HAP-1 (cell line): ENCODE measurements at regions not wholly inside any gene's neighbourhood (a gene's known extent, or its start where the extent isn't known, plus 50 kb on each side); places are given as distances from the start of the nearest gene placed in this dataset.

Experiments used
- DNase-seq, 2 experiments: peaks; one replicate each; pipeline ENCODE4 v3.0.0-alpha.2; 2016 to 2020; ENCODE audit warnings: low spot score in 2 of 2
- H3K27me3 ChIP-seq: fragments of 250-450 bp; sonication (Bioruptor Pico); 2 replicates; pipeline ENCODE4 v1.5.1; 2020; ENCODE audit warnings: low read depth, mild to moderate bottlenecking, moderate library complexity
- H3K36me3 ChIP-seq: fragments of 250-450 bp; sonication (Bioruptor Pico); replicated peaks from 2 replicates; pipeline ENCODE4 v1.5.1; 2020; ENCODE audit warnings: mild to moderate bottlenecking
- H3K4me1 ChIP-seq: fragments of 250-450 bp; sonication (Bioruptor Pico); 2 replicates; pipeline ENCODE4 v1.5.1; 2020; ENCODE audit warnings: mild to moderate bottlenecking
- H3K4me3 ChIP-seq: fragments of 250-450 bp; sonication (Bioruptor Pico); 2 replicates; pipeline ENCODE4 v1.5.1; 2020; ENCODE audit warnings: mild to moderate bottlenecking, moderate library complexity
- H3K9me3 ChIP-seq: fragments of 250-450 bp; sonication (Bioruptor Pico); 2 replicates; pipeline ENCODE4 v1.5.1; 2020; ENCODE audit warnings: mild to moderate bottlenecking, moderate library complexity
- in situ Hi-C: fragments of 300-500 bp; cut with MboI; formaldehyde crosslinking; loops from 3 replicates; pipeline ENCODE4 v1.14.3; 2020; ENCODE audit warnings: low sequenced_read_pairs, inconsistent platforms, mixed read lengths

DNA sequence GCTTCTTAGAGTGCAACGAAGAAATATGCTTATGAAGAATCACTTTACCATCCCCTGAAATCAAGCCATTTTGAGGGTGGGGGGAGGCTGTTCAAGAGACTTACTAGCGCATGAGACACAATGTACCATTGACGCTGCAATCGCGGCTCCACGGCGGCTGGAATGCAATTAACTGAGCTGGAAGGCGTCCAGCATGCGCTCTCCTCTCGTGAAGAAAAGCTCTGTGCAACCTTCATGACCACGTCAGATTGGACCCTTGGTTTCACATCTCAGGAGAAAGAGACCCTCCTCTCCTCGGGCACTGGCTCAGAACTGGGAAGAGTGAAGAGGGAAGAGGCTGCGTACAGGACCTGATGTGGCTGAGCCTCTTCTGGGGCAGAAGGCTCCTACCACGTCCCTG, 138.5 kb upstream of the IRX2 start:
- DNase-seq, result no peak
- H3K36me3 ChIP-seq, result no peaks in the 10 kb centered on the region
- in situ Hi-C loops, result no loop called here
- no peaks in the 10 kb centered on the region for H3K27me3 ChIP-seq
- no peak overlapping the region for H3K4me3 ChIP-seq
- peaks cover 3% of the 10 kb centered on the region; the same call in 1 of the 2 replicates for H3K4me1 ChIP-seq
- no peaks in the 10 kb centered on the region; the same call in 1 of the 2 replicates for H3K9me3 ChIP-seq

GRCh38 chr5:2888520-2889060, 137.1 kb upstream of the IRX2 start:
- H3K9me3 ChIP-seq, result no peaks in the 10 kb centered on the region; the same call in 1 of the 2 replicates
- in situ Hi-C loops, result no loop called here
- H3K4me3 ChIP-seq, result no peak overlapping the region

GRCh38 chr5:2887481-2888348, 136.2 kb upstream of the IRX2 start:
- no peak for DNase-seq
- in situ Hi-C loops, result no loop called here
- no peaks in the 10 kb centered on the region for H3K27me3 ChIP-seq
- H3K4me3 ChIP-seq, result no peak overlapping the region
- H3K9me3 ChIP-seq, result no peaks in the 10 kb centered on the region; the same call in 1 of the 2 replicates
- no peaks in the 10 kb centered on the region for H3K36me3 ChIP-seq
- peaks cover 3% of the 10 kb centered on the region; the same call in 1 of the 2 replicates for H3K4me1 ChIP-seq

More at GRCh38 chr5:2888520-2889060, 137.1 kb upstream of the IRX2 start:
- Histone ChIP-seq H3K36me3 (no peaks in the 10 kb centered on the region), H3K27me3 (no peaks in the 10 kb centered on the region), H3K4me1 (peaks cover 3% of the 10 kb centered on the region; the same call in 1 of the 2 replicates)
- no peak for DNase-seq

- Histone ChIP-seq H3K36me3 (no peaks in the 10 kb centered on the region), H3K27me3 (no peaks in the 10 kb centered on the region), H3K9me3 (no peaks in the 10 kb centered on the region; the same call in 1 of the 2 replicates), H3K4me3 (no peak overlapping the region), H3K4me1 (peaks cover 3% of the 10 kb centered on the region; the same call in 1 of the 2 replicates)
- in situ Hi-C loops, result no loop called here
- peak; percentile 64 to 67 for DNase-seq
Observed at GRCh38 chr5:2886531-2886930, 135.1 kb upstream of the IRX2 start.

DNA sequence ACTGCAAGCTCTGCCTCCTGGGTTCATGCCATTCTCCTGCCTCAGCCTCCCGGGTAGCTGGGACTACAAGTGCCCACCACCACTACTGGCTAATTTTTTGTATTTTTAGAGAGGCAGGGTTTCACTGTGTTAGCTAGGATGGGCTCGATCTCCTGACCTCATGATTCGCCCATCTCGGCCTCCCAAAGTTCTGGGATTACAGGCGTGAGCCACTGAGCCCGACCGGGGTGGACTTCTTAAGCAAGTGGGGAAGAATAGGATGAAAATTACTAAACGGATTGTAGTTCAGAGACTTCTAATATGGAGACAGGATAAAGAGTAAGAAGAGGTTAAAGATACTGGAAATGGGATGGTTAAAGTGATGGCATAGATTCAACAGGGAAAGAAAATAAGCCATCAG, 132.3 kb upstream of the IRX2 start:
- Histone ChIP-seq H3K36me3 (no peaks in the 10 kb centered on the region), H3K4me3 (no peak overlapping the region), H3K27me3 (no peaks in the 10 kb centered on the region), H3K9me3 (peaks cover 8% of the 10 kb centered on the region; the same call in 1 of the 2 replicates), H3K4me1 (peaks cover 3% of the 10 kb centered on the region; the same call in 1 of the 2 replicates)
- DNase-seq, result no peak
- in situ Hi-C loops, result no loop called here

DNA sequence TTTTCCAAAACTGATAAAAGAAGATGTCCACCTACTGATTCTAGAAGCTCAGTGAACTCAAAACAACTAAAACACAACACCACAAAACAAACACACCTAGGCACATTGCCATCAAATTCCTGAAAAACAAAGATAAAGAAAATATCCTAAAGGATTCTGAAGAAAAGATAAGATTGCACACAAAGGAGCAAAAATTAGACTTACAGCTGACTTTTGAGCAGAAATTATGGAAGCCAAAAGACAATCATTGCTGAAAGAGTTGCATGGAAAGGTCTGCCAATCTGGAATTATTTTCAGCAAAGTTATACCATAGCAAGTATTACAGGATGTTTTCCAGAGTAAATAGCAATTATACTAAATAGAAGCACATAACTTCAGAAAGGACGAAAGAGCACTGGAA, 128.2 kb upstream of the IRX2 start:
- Histone ChIP-seq H3K4me3 (no peak overlapping the region), H3K36me3 (no peaks in the 10 kb centered on the region), H3K27me3 (no peaks in the 10 kb centered on the region), H3K4me1 (no peaks in the 10 kb centered on the region), H3K9me3 (peaks cover 8% of the 10 kb centered on the region; the same call in 1 of the 2 replicates)
- in situ Hi-C loops, result no loop called here
- no peak for DNase-seq

DNA sequence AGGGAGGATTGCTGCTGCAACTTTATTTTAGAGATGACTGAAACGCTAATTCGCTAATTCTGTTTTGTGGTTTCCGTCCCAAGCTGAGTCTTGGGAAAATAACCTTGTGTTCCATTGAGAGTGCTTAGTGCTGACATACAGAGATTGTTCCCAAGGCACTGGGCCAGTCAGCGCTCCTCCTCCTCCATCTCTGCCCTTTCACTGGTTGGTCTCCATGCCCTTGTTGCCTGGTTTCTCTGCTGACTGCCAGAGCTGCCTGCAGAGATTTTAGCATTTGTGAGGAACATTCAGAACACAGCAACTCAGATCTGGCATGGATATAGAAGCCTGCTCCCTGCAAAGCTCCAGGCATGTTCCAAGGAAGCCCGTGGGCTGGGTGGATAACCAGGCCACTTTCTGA, 126.0 kb upstream of the IRX2 start:
- Histone ChIP-seq H3K27me3 (no peaks in the 10 kb centered on the region), H3K36me3 (no peaks in the 10 kb centered on the region), H3K4me1 (no peaks in the 10 kb centered on the region), H3K9me3 (peaks cover 8% of the 10 kb centered on the region; the same call in 1 of the 2 replicates), H3K4me3 (no peak overlapping the region)
- DNase-seq, result no peak
- in situ Hi-C loops, result no loop called here

GRCh38 chr5:2876183-2876582, 124.7 kb upstream of the IRX2 start:
- H3K36me3 ChIP-seq, result no peaks in the 10 kb centered on the region
- no peaks in the 10 kb centered on the region for H3K27me3 ChIP-seq
- in situ Hi-C loops, result no loop called here
- H3K4me1 ChIP-seq, result no peaks in the 10 kb centered on the region
- no peak for DNase-seq
- H3K4me3 ChIP-seq, result no peak overlapping the region
- H3K9me3 ChIP-seq, result peaks cover 8% of the 10 kb centered on the region; the same call in 1 of the 2 replicates

DNA sequence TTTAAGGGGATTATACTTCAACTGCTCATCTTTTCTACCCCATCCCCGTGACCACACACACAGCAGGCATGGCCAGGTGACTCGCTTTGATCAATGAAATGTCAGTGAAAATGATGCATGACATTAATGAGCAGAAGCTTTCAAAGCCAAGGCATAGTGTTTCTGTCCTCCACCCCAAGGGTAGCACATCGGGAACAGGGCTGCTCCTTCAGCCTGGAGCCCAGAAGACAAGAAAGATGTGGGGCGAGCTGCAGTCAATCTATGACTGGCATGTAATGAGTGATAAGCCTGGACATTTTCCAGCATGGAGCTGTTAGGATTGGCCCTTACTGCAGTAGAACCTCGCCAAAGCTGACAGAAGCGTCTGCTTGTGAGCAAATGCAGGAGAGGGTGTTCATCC, 122.6 kb upstream of the IRX2 start:
- H3K4me3 ChIP-seq, result no peak overlapping the region
- H3K36me3 ChIP-seq, result no peaks in the 10 kb centered on the region
- in situ Hi-C loops, result no loop called here
- no peaks in the 10 kb centered on the region for H3K27me3 ChIP-seq
- H3K4me1 ChIP-seq, result no peaks in the 10 kb centered on the region
- H3K9me3 ChIP-seq, result no peaks in the 10 kb centered on the region; the same call in 1 of the 2 replicates
- DNase-seq, result no peak

DNA sequence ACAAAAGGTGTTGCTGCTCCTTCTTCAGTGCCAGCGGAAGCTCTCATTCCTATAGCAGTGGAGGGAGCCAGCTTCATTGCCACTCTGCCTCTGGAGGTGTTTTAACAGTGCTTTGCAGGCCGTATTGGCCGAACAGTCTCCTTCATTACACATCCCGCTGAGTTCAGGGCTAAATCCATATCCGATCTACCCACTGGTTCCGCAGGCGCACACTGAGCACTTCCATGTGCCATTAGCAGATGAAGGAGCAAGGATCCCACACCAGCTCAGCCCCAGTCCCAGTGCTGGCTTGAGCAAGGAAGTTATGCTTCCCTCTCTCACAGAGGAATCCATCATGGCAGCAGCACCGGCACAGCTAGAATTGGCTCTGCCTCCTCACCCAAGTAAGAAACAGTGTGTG, 121.2 kb upstream of the IRX2 start:
- Histone ChIP-seq H3K27me3 (no peaks in the 10 kb centered on the region), H3K36me3 (no peaks in the 10 kb centered on the region), H3K4me3 (no peak overlapping the region), H3K9me3 (no peaks in the 10 kb centered on the region), H3K4me1 (no peaks in the 10 kb centered on the region)
- in situ Hi-C loops, result no loop called here
- no peak for DNase-seq

GRCh38 chr5:2871282-2871681, 119.8 kb upstream of the IRX2 start:
- H3K27me3 ChIP-seq, result no peaks in the 10 kb centered on the region
- no peak for DNase-seq
- in situ Hi-C loops, result no loop called here
- H3K4me3 ChIP-seq, result no peak overlapping the region
- no peaks in the 10 kb centered on the region for H3K36me3 ChIP-seq
- H3K9me3 ChIP-seq, result no peaks in the 10 kb centered on the region
- H3K4me1 ChIP-seq, result no peaks in the 10 kb centered on the region

- in situ Hi-C loops, result no loop called here
- no peak overlapping the region for H3K4me3 ChIP-seq
- no peaks in the 10 kb centered on the region for H3K36me3 ChIP-seq
- no peak for DNase-seq
- no peaks in the 10 kb centered on the region for H3K27me3 ChIP-seq
- H3K4me1 ChIP-seq, result no peaks in the 10 kb centered on the region
- no peaks in the 10 kb centered on the region for H3K9me3 ChIP-seq
Observed at GRCh38 chr5:2869471-2869870, 118.0 kb upstream of the IRX2 start.

DNA sequence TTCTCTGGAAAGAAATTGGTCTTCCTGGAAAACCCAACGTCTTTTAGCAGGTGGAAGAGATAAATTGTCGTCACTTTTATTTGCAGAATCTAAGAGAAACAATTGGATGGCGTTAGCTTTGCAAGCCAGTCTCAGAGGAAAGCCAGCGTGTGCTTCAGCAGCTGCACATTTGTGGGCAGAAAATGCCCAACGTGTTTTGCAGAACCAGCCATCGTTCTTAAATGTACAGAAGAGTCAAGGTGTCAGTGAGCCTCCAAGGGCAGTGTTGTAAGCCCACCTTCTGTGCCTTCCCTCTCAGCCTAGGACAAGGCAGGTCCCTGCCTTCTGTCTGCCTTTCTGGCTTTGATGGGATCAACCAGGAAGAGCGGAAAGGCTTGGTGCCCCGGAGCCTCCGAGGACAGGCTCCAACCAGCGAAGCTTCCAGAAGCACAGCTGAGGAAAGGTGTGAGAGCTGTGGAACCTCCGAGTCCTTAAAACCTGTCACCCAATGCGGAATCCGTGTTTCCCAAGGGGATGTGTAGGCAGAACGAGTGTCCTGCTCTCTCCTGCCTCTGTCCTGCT, 116.0 kb upstream of the IRX2 start:
- no peaks in the 10 kb centered on the region for H3K4me1 ChIP-seq
- H3K4me3 ChIP-seq, result no peak overlapping the region
- no peaks in the 10 kb centered on the region for H3K27me3 ChIP-seq
- in situ Hi-C loops, result no loop called here
- no peaks in the 10 kb centered on the region for H3K36me3 ChIP-seq
- DNase-seq, result no peak
- H3K9me3 ChIP-seq, result no peaks in the 10 kb centered on the region
